ENCODE measurements at regions not wholly inside any gene's neighbourhood (a gene's known extent, or its start where the extent isn't known, plus 50 kb on each side); places are given as distances from the start of the nearest gene placed in this dataset.

DNA sequence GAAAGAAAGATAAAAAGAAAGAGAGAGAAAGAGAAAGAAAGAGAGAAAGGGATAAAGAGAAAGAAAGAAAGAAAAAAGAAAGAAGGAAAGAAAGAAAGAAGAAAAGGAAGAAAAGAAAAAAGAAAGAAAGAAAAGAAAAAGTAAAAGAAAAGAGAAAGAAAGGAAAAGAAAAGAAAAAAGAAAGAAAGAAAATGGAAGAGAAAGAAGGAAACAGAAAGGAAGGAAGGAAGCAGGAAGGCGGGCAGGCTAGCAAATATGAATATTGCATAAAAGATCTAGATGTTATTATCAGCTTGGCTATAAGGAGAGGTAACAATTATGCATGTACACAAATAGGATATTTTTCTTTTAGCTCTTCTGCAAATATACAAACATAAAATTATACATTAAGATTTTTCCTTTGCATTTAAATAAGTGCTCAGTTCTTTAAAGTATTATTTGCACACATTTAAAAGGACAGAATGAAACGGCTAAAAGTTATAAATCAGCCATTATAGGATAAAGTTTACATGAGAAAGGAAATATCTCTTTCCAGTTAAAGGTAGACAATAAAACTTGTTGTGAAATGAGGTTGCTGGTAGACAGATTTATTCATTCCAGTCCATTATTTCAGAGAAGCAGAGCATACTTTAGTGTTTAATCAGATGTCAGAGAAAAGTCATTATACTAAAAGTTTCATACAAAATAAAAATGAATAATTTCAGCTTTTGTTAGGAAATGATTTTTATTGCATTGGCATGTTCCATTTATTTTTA, 511.4 kb downstream of the KCNJ3 start:
- no peak for TF ChIP-seq TP53 (CRISPR knock-in tag; IDR thresholded peaks at IDR 0.05)
- TF ChIP-seq ZSCAN20 (CRISPR knock-in tag; IDR thresholded peaks at IDR 0.05), result no peak
- no peak for TF ChIP-seq RNF2 (IDR thresholded peaks at IDR 0.05; ENCODE audit: borderline replicate concordance, low read depth)
- no peak for TF ChIP-seq HDAC2 (IDR thresholded peaks at IDR 0.05)
- no peak for TF ChIP-seq HOXA7 (CRISPR knock-in tag; IDR thresholded peaks at IDR 0.05)
- 15% methylated on average over 2 of the region's 2 CpGs for WGBS (ENCODE audit: missing lambda C conversion rate)
- DNase-seq (ENCODE audit: low read depth in 1 of 2, low spot score in 1 of 2), result no peak
- no peaks in the 10 kb centered on the region for H3K4me1 ChIP-seq
- H3K9me3 ChIP-seq, result no peaks in the 10 kb centered on the region
- H3K4me2 ChIP-seq, result no peak overlapping the region
- H3K4me3 ChIP-seq, result no peak overlapping the region
- no peak for ATAC-seq
- H3K27ac ChIP-seq, result no peak overlapping the region
- no peak for FAIRE-seq
- ChIA-PET CTCF (no interaction called here), POLR2A (no interaction called here)

DNA sequence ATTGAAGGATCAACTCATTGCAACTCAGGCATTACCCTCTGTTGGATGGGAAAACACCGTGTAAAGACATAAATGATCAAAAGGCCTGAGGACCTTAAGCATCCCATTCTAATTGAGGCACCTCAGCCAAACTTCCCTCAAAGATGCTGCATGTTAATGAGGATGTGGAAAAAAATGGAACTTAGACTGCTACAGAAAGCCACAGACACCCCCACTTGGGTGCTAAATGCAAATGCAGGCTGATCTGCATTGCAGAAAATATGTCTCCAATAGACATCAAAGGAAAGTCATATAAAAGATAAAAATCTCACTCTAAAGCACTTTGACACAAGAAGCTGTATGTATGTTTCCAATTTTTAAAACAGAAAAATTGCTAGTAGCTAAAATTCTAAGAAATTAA, 504.7 kb downstream of the KCNJ3 start:
- Histone ChIP-seq H3K27ac (no peak overlapping the region), H3K9me3 (no peaks in the 10 kb centered on the region), H3K4me3 (no peak overlapping the region), H3K4me2 (no peak overlapping the region), H3K4me1 (no peaks in the 10 kb centered on the region)
- CTCF ChIA-PET, result interaction anchor here (1.3 kb wide), 1 partner anchor 580 kb away, joined by 4 read pairs; no protein-coding TSS in a partner anchor
- FAIRE-seq (no peak), DNase-seq (ENCODE audit: low read depth in 1 of 2, low spot score in 1 of 2) (no peak), ATAC-seq (no peak)
- no peak for TF ChIP-seq EP300 (IDR thresholded peaks at IDR 0.05)
- TF ChIP-seq RNF2 (IDR thresholded peaks at IDR 0.05; ENCODE audit: borderline replicate concordance, low read depth), result no peak
- no peak for TF ChIP-seq FOSL2 (IDR thresholded peaks at IDR 0.05)
- TF ChIP-seq FOSL2 (CRISPR knock-in tag; IDR thresholded peaks at IDR 0.05), result no peak
- TF ChIP-seq JUNB (IDR thresholded peaks at IDR 0.05), result no peak
- no peak for TF ChIP-seq RCOR1 (IDR thresholded peaks at IDR 0.05; ENCODE audit: low read depth, low read length)
- TF ChIP-seq JUN (IDR thresholded peaks at IDR 0.05), result no peak
- no peak for TF ChIP-seq CEBPB (IDR thresholded peaks at IDR 0.05)
- no peak for TF ChIP-seq CBX2 (IDR thresholded peaks at IDR 0.05; ENCODE audit: borderline replicate concordance, low read depth)
- no peak for TF ChIP-seq POLR2A (IDR thresholded peaks at IDR 0.05; ENCODE audit: low read length)
- TF ChIP-seq, protein P1, sequence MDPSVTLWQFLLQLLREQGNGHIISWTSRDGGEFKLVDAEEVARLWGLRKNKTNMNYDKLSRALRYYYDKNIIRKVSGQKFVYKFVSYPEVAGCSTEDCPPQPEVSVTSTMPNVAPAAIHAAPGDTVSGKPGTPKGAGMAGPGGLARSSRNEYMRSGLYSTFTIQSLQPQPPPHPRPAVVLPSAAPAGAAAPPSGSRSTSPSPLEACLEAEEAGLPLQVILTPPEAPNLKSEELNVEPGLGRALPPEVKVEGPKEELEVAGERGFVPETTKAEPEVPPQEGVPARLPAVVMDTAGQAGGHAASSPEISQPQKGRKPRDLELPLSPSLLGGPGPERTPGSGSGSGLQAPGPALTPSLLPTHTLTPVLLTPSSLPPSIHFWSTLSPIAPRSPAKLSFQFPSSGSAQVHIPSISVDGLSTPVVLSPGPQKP (IDR thresholded peaks at IDR 0.05; ENCODE audit: low read depth, low read length), result no peak
- TF ChIP-seq ZSCAN20 (CRISPR knock-in tag; IDR thresholded peaks at IDR 0.05), result no peak
- 22% methylated on average over 1 of the region's 1 CpG for WGBS (ENCODE audit: missing lambda C conversion rate)
- POLR2A ChIA-PET, result no interaction called here

DNA sequence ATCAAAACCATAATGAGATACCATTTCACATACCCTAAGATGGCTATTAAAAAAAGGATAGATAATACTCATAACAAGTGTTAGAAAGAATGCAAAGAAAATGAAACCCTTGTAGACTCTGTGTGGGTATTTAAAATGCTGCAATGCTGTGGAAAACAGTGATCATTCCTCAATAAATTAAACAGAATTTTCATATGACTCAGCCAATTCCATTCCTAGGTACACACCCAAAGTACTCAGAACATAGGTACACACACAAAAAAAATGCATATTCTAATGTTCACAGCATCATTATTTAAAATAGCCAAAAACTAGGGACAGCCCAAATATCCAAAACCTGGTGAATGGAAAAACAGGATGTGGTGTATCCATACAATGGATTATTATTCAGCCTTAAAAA, 502.3 kb downstream of the KCNJ3 start:
- Histone ChIP-seq H3K27ac (no peak overlapping the region), H3K4me1 (no peaks in the 10 kb centered on the region), H3K4me2 (no peak overlapping the region), H3K4me3 (no peak overlapping the region), H3K9me3 (no peaks in the 10 kb centered on the region)
- CTCF ChIA-PET, result no interaction called here
- TF ChIP-seq HOXA7 (CRISPR knock-in tag; IDR thresholded peaks at IDR 0.05) (no peak), KDM1A (IDR thresholded peaks at IDR 0.05; ENCODE audit: low read depth) (no peak)
- DNase-seq (ENCODE audit: low read depth in 1 of 2, low spot score in 1 of 2) (no peak), ATAC-seq (no peak), FAIRE-seq (no peak)
- POLR2A ChIA-PET, result no interaction called here

DNA sequence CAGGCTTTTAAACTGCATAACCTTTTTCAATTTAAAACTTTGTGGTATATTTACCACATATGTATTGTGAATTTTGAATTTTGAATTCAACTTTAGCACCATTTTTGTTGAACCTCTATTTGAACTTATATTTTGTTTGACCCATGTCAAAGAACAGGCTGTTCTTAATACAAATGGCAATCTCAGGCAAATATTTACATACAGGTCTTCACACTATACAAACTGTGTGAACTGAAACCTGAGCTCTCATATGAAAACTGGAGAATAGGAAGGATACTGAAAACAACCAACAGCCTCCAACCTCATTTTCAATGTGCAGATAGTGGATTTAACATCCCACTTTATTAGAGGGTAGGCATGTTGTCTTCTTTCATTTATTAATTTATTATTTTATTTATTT, 491.8 kb downstream of the KCNJ3 start:
- CTCF ChIA-PET, result no interaction called here
- no peak for TF ChIP-seq SMC3 (IDR thresholded peaks at IDR 0.05)
- H3K4me3 ChIP-seq, result no peak overlapping the region
- POLR2A ChIA-PET, result no interaction called here
- no peaks in the 10 kb centered on the region for H3K4me1 ChIP-seq
- H3K27ac ChIP-seq, result no peak overlapping the region
- no peak overlapping the region for H3K4me2 ChIP-seq
- FAIRE-seq (no peak), DNase-seq (ENCODE audit: low read depth in 1 of 2, low spot score in 1 of 2) (no peak), ATAC-seq (no peak)
- no peaks in the 10 kb centered on the region for H3K9me3 ChIP-seq

DNA sequence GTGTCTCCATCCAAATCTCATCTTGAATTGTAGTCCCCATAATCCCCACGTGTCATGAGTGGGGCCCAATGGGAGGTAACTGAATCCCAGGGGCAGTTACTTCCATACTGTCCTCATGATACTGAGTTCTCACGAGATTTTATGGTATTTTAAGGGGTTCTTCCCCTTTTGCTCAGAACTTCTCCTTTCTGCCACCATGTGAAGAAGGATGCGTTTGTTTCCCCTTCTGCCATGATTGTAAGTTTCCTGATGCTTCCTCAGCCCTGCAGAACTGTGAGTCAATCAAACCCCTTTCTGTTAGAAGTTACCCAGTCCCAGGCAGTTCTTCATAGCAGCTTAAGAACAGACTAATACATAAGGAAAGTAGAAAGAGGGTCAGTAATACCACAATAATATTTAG, 480.4 kb downstream of the KCNJ3 start:
- no peak overlapping the region for H3K27ac ChIP-seq
- no peaks in the 10 kb centered on the region for H3K4me1 ChIP-seq
- ATAC-seq (no peak), FAIRE-seq (no peak), DNase-seq (ENCODE audit: low read depth in 1 of 2, low spot score in 1 of 2) (no peak)
- POLR2A ChIA-PET, result no interaction called here
- CTCF ChIA-PET, result no interaction called here
- H3K4me2 ChIP-seq, result no peak overlapping the region
- TF ChIP-seq TFCP2L1 (CRISPR knock-in tag; IDR thresholded peaks at IDR 0.05) (no peak), NPAS2 (CRISPR knock-in tag; IDR thresholded peaks at IDR 0.05; ENCODE audit: borderline replicate concordance) (no peak), EHF (CRISPR knock-in tag; IDR thresholded peaks at IDR 0.05) (no peak), HDAC2 (IDR thresholded peaks at IDR 0.05) (no peak)
- H3K4me3 ChIP-seq, result no peak overlapping the region
- no peaks in the 10 kb centered on the region; the same call in 2 of the 3 replicates for H3K9me3 ChIP-seq
- WGBS (ENCODE audit: missing lambda C conversion rate), result 9% methylated on average over 3 of the region's 3 CpGs

All from A549 (cell line).